Sigmoid colon (tissue), 6 donors: ENCODE measurements at regions not wholly inside any gene's neighbourhood (a gene's known extent, or its start where the extent isn't known, plus 50 kb on each side); places are given as distances from the start of the nearest gene placed in this dataset.

Experiments used
- DNase-seq: peaks from one replicate; pipeline ENCODE4 v3.0.0-alpha.2; 2019
- H3K27ac ChIP-seq, 4 donors: fragments of 200-600 bp; sonication (generic); one replicate each; pipeline ENCODE4 v1.5.1; 2016 to 2019; ENCODE audit warnings: mild to moderate bottlenecking in 1 of 4
- H3K27me3 ChIP-seq, 3 donors: fragments of 200-600 bp; sonication (generic); one replicate each; pipeline ENCODE4 v1.5.1; 2019; ENCODE audit warnings: mild to moderate bottlenecking in 1 of 3
- H3K36me3 ChIP-seq, 4 donors: fragments of 200-600 bp; sonication (generic); one replicate each; pipeline ENCODE4 v1.5.1; 2016 to 2019
- H3K4me1 ChIP-seq, 4 donors: fragments of 200-600 bp; sonication (generic); one replicate each; pipeline ENCODE4 v1.5.1; 2017 to 2019
- H3K4me3 ChIP-seq, 4 donors: fragments of 200-600 bp; sonication (generic); one replicate each; pipeline ENCODE4 v1.5.1; 2017 to 2019; ENCODE audit warnings: mild to moderate bottlenecking in 2 of 4, moderate library complexity in 1 of 4
- H3K9me3 ChIP-seq, 4 donors: fragments of 200-600 bp in 3 of 4; sonication (generic) in 3 of 4; one replicate each; pipeline versions ENCODE4 v1.5.1 to v1.6.1; 2013 to 2019
- CTCF ChIP-seq, 4 experiments: fragments of 450-650 bp in 3 of 4; fragments of 200-600 bp in 1 of 4; IDR thresholded peaks; one replicate each; pipeline ENCODE4 v1.5.1; 2016 to 2019; ENCODE audit warnings: antibody characterized with exemption in 4 of 4, mild to moderate bottlenecking in 3 of 4, moderate library complexity in 2 of 4
- EP300 ChIP-seq, 4 donors: sonication (generic); formaldehyde crosslinking; IDR thresholded peaks; one replicate each; pipeline ENCODE4 v1.6.1; 2017; ENCODE audit warnings: antibody characterized with exemption in 4 of 4
- POLR2A ChIP-seq, 2 donors: fragments of 450-650 bp; IDR thresholded peaks; one replicate each; pipeline ENCODE4 v1.6.1; 2016; ENCODE audit warnings: antibody characterized with exemption in 2 of 2, mild to moderate bottlenecking in 2 of 2, moderate library complexity in 2 of 2
- POLR2AphosphoS5 ChIP-seq, 4 donors: sonication (generic); formaldehyde crosslinking; IDR thresholded peaks; one replicate each; pipeline ENCODE4 v1.6.1; 2017; ENCODE audit warnings: antibody characterized with exemption in 4 of 4
- WGBS, 2 donors: extraction: QIAGEN DNeasy Blood & Tissue Kit; methylation state at CpG; one replicate each; pipeline ENCODE4 v1.1.7; 2013; 5-methylcytosine and 5-hydroxymethylcytosine counted together
- intact Hi-C: fragments of 100-400 bp; cut with DNase I; formaldehyde crosslinking; loops from one replicate; pipeline ENCODE4 v1.15.1; 2023
- donor health status: healthy with polysubstance abuse.
- donor health status: healthy.

- H3K36me3 ChIP-seq, result no peaks in the 10 kb centered on the region
- peaks cover 0 to 8% (median 1%) of the 10 kb centered on the region in 4 donors for H3K4me1 ChIP-seq
- TF ChIP-seq POLR2A (IDR thresholded peaks at IDR 0.05) (no peak), POLR2AphosphoS5 (IDR thresholded peaks at IDR 0.05) (no peak), CTCF (IDR thresholded peaks at IDR 0.05) (no peak), EP300 (IDR thresholded peaks at IDR 0.05) (no peak)
- no peak overlapping the region for H3K27ac ChIP-seq
- no peaks in the 10 kb centered on the region for H3K27me3 ChIP-seq
- H3K9me3 ChIP-seq, result no peaks in the 10 kb centered on the region
- DNase-seq, result no peak
- intact Hi-C loops, result loop anchor here (5.0 kb wide), 1 partner anchor 76 kb away; the partner anchor contains the start of gene PRKD1
- 44 to 69% methylated on average over 5 of the region's 5 CpGs for WGBS, 2 donors
- H3K4me3 ChIP-seq, result no peak overlapping the region
Measured at GRCh38 chr14:30002859-30003258, 75.2 kb upstream of the PRKD1 start.

GRCh38 chr14:30005114-30005808, 77.6 kb upstream of the PRKD1 start:
- no peak overlapping the region for H3K4me3 ChIP-seq

GRCh38 chr14:30006695-30007094, 79.0 kb upstream of the PRKD1 start:
- Histone ChIP-seq H3K27ac (no peak overlapping the region), H3K36me3 (no peaks in the 10 kb centered on the region), H3K4me1 (peaks cover 0 to 8% (median 1%) of the 10 kb centered on the region in 4 donors), H3K4me3 (no peak overlapping the region), H3K27me3 (no peaks in the 10 kb centered on the region), H3K9me3 (no peaks in the 10 kb centered on the region)
- intact Hi-C loops, result no loop called here
- WGBS, 2 donors, result 77 to 78% methylated on average over 2 of the region's 2 CpGs
- TF ChIP-seq POLR2A (IDR thresholded peaks at IDR 0.05), result no peak
- DNase-seq, result no peak

More at GRCh38 chr14:30005114-30005808, 77.6 kb upstream of the PRKD1 start:
- Histone ChIP-seq H3K36me3 (no peaks in the 10 kb centered on the region), H3K27ac (no peak overlapping the region), H3K9me3 (no peaks in the 10 kb centered on the region), H3K27me3 (no peaks in the 10 kb centered on the region), H3K4me1 (peaks cover 0 to 8% (median 1%) of the 10 kb centered on the region in 4 donors)
- intact Hi-C loops, result loop anchor here (1.0 kb wide), 1 partner anchor 457 kb away; no protein-coding TSS in a partner anchor
- WGBS, 2 donors, result 51 to 53% methylated on average over 8 of the region's 8 CpGs
- TF ChIP-seq POLR2A (IDR thresholded peaks at IDR 0.05) (no peak), POLR2AphosphoS5 (IDR thresholded peaks at IDR 0.05) (no peak), EP300 (IDR thresholded peaks at IDR 0.05) (no peak), CTCF (IDR thresholded peaks at IDR 0.05) (peak; percentile 32 to 74 (median 72))
- no peak for DNase-seq

GRCh38 chr14:30015489-30015888, 87.8 kb upstream of the PRKD1 start:
- TF ChIP-seq POLR2A (IDR thresholded peaks at IDR 0.05) (no peak), CTCF (IDR thresholded peaks at IDR 0.05) (no peak), EP300 (IDR thresholded peaks at IDR 0.05) (no peak), POLR2AphosphoS5 (IDR thresholded peaks at IDR 0.05) (no peak)
- no peak for DNase-seq
- H3K36me3 ChIP-seq, result no peaks in the 10 kb centered on the region
- H3K27me3 ChIP-seq, result no peaks in the 10 kb centered on the region
- no peaks in the 10 kb centered on the region for H3K9me3 ChIP-seq
- no peak overlapping the region for H3K27ac ChIP-seq
- intact Hi-C loops, result no loop called here
- no peaks in the 10 kb centered on the region for H3K4me1 ChIP-seq
- 83 to 95% methylated on average over 2 of the region's 2 CpGs for WGBS, 2 donors
- no peak overlapping the region for H3K4me3 ChIP-seq

GRCh38 chr14:30016002-30016401, 88.4 kb upstream of the PRKD1 start:
- Histone ChIP-seq H3K27me3 (no peaks in the 10 kb centered on the region), H3K36me3 (no peaks in the 10 kb centered on the region), H3K9me3 (no peaks in the 10 kb centered on the region), H3K4me1 (no peaks in the 10 kb centered on the region), H3K4me3 (no peak overlapping the region), H3K27ac (no peak overlapping the region)
- TF ChIP-seq EP300 (IDR thresholded peaks at IDR 0.05), result no peak
- no peak for TF ChIP-seq POLR2A (IDR thresholded peaks at IDR 0.05)
- WGBS, 2 donors, result 83 to 86% methylated on average over 1 of the region's 1 CpG
- no peak for DNase-seq
- intact Hi-C loops, result no loop called here
